ENCODE measurements at regions not wholly inside any gene's neighbourhood (a gene's known extent, or its start where the extent isn't known, plus 50 kb on each side); places are given as distances from the start of the nearest gene placed in this dataset.

GRCh38 chr14:41167040-41167439 lies 439.6 kb upstream of the LRFN5 start:
- ChIA-PET CTCF (no interaction called here), POLR2A (no interaction called here)
- no peaks in the 10 kb centered on the region for H3K27me3 ChIP-seq (ENCODE audit: insufficient read depth)
- no CpG with 5 or more reads among the region's 4 CpGs for WGBS (ENCODE audit: low lambda C conversion rate)
- no peaks in the 10 kb centered on the region for H3K36me3 ChIP-seq (replicated peaks in 1 of 2; ENCODE audit: control insufficient read depth in 1 of 2, insufficient read depth in 2 of 2, low read length in 1 of 2)
- TF ChIP-seq RFX5 (IDR thresholded peaks at IDR 0.05; ENCODE audit: low read length) (no peak), FOXM1 (IDR thresholded peaks at IDR 0.05; ENCODE audit: low read depth) (no peak), SMC3 (IDR thresholded peaks at IDR 0.05; ENCODE audit: low read depth, low read length) (no peak), EP300 (IDR thresholded peaks at IDR 0.05; ENCODE audit: borderline replicate concordance in 1 of 2, low read depth in 1 of 2, low read length in 1 of 2) (no peak), FOXJ3 (CRISPR knock-in tag; IDR thresholded peaks at IDR 0.05) (no peak), CHD2 (IDR thresholded peaks at IDR 0.05; ENCODE audit: low read length, partially characterized antibody) (no peak), RXRA (IDR thresholded peaks at IDR 0.05; ENCODE audit: borderline replicate concordance, low read depth) (no peak), REST (IDR thresholded peaks at IDR 0.05; ENCODE audit: low read depth, low read length) (no peak), MXI1 (IDR thresholded peaks at IDR 0.05; ENCODE audit: low read depth, low read length) (no peak), RAD21 (IDR thresholded peaks at IDR 0.05; ENCODE audit: low read length) (no peak), YY1 (IDR thresholded peaks at IDR 0.05; ENCODE audit: low read depth) (no peak), FOSL2 (IDR thresholded peaks at IDR 0.05; ENCODE audit: borderline replicate concordance, low read depth) (no peak), JUND (IDR thresholded peaks at IDR 0.05) (no peak), ZBTB33 (IDR thresholded peaks at IDR 0.05; ENCODE audit: borderline replicate concordance, low read depth) (no peak), TCF12 (IDR thresholded peaks at IDR 0.05) (no peak), GATA2 (CRISPR knock-in tag; IDR thresholded peaks at IDR 0.05) (no peak), EZH2phosphoT487 (IDR thresholded peaks at IDR 0.05; ENCODE audit: borderline replicate concordance, low read depth) (no peak), TAF1 (IDR thresholded peaks at IDR 0.05; ENCODE audit: borderline replicate concordance, low read depth, low read length) (no peak)
- TF ChIP-seq, protein P1, sequence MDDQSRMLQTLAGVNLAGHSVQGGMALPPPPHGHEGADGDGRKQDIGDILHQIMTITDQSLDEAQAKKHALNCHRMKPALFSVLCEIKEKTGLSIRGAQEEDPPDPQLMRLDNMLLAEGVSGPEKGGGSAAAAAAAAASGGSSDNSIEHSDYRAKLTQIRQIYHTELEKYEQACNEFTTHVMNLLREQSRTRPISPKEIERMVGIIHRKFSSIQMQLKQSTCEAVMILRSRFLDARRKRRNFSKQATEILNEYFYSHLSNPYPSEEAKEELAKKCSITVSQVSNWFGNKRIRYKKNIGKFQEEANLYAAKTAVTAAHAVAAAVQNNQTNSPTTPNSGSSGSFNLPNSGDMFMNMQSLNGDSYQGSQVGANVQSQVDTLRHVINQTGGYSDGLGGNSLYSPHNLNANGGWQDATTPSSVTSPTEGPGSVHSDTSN (IDR thresholded peaks at IDR 0.05) = no peak
- TF ChIP-seq, protein P2, sequence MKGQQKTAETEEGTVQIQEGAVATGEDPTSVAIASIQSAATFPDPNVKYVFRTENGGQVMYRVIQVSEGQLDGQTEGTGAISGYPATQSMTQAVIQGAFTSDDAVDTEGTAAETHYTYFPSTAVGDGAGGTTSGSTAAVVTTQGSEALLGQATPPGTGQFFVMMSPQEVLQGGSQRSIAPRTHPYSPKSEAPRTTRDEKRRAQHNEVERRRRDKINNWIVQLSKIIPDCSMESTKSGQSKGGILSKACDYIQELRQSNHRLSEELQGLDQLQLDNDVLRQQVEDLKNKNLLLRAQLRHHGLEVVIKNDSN (IDR thresholded peaks at IDR 0.05; ENCODE audit: borderline replicate concordance, low read depth) = no peak
- no peak overlapping the region for H3K27ac ChIP-seq (ENCODE audit: low read depth in 2 of 2, low read length in 1 of 2)
- H3K4me2 ChIP-seq = no peak overlapping the region
- no peak overlapping the region for H2AFZ ChIP-seq (ENCODE audit: low read depth)
- H3K9me2 ChIP-seq = no peaks in the 10 kb centered on the region
- no peaks in the 10 kb centered on the region for H3K9me3 ChIP-seq
- H3K4me1 ChIP-seq (ENCODE audit: control insufficient read depth in 1 of 2, insufficient read depth in 2 of 2, low read depth in 1 of 2, low read length in 1 of 2) = no peaks in the 10 kb centered on the region
- no peak overlapping the region for H3K4me3 ChIP-seq (ENCODE audit: low read depth in 2 of 2, low read length in 1 of 2)
- no peak for DNase-seq
- no peaks in the 10 kb centered on the region for H3F3A ChIP-seq (replicated peaks; ENCODE audit: insufficient read depth)
- no peak overlapping the region for H3K9ac ChIP-seq
- no peaks in the 10 kb centered on the region for H3K79me2 ChIP-seq (ENCODE audit: insufficient read depth)
- H4K20me1 ChIP-seq (ENCODE audit: insufficient read depth) = no peaks in the 10 kb centered on the region
